Trophoblast cell (in vitro differentiated cells and primary cell): ENCODE measurements at regions not wholly inside any gene's neighbourhood (a gene's known extent, or its start where the extent isn't known, plus 50 kb on each side); places are given as distances from the start of the nearest gene placed in this dataset.

Experiments used
- DNase-seq, 2 donors: peaks; one replicate each; pipeline ENCODE4 v3.0.0-alpha.2; 2016
- H2AFZ ChIP-seq: 2 replicates; pipeline ENCODE4 v1.6.1; 2013; ENCODE audit warnings: low read length, moderate library complexity, mild to moderate bottlenecking; ENCODE audit not compliant: insufficient read depth, poor library complexity
- H2AK5ac ChIP-seq: 2 replicates; pipeline ENCODE4 v1.6.1; 2013; ENCODE audit warnings: mild to moderate bottlenecking, low read length
- H2BK120ac ChIP-seq: 2 replicates; pipeline ENCODE4 v1.6.1; 2013; ENCODE audit warnings: low read length, mild to moderate bottlenecking, moderate library complexity; ENCODE audit not compliant: insufficient read depth, poor library complexity
- H2BK12ac ChIP-seq: 2 replicates; pipeline ENCODE4 v1.6.1; 2013; ENCODE audit warnings: mild to moderate bottlenecking, low read length, moderate library complexity
- H2BK5ac ChIP-seq: 2 replicates; pipeline ENCODE4 v1.6.1; 2013; ENCODE audit warnings: low read length, low read depth, moderate library complexity, mild to moderate bottlenecking; ENCODE audit not compliant: poor library complexity
- H3K14ac ChIP-seq: 2 replicates; pipeline ENCODE4 v1.6.1; 2013; ENCODE audit warnings: mild to moderate bottlenecking, low read length
- H3K18ac ChIP-seq: 2 replicates; pipeline ENCODE4 v1.6.1; 2013; ENCODE audit warnings: mild to moderate bottlenecking, low read length
- H3K23ac ChIP-seq: 2 replicates; pipeline ENCODE4 v1.6.1; 2013; ENCODE audit warnings: low read length
- H3K27ac ChIP-seq: 2 replicates; pipeline ENCODE4 v1.5.1; 2013; ENCODE audit warnings: low read depth, mild to moderate bottlenecking, inconsistent platforms, low read length, moderate library complexity
- H3K27me3 ChIP-seq: 2 replicates; pipeline ENCODE4 v1.6.1; 2013; ENCODE audit warnings: inconsistent platforms, mild to moderate bottlenecking, low read length, moderate library complexity; ENCODE audit not compliant: insufficient read depth
- H3K36me3 ChIP-seq, 2 experiments: 1 replicate in 1 of 2; 2 replicates in 1 of 2; pipeline ENCODE4 v1.6.1; 2013; ENCODE audit warnings: low read length in 2 of 2, mild to moderate bottlenecking in 2 of 2, moderate library complexity in 1 of 2; ENCODE audit not compliant: insufficient read depth in 2 of 2, control insufficient read depth in 1 of 2
- H3K4ac ChIP-seq: 2 replicates; pipeline ENCODE4 v1.6.1; 2013; ENCODE audit warnings: low read depth, mild to moderate bottlenecking, low read length, moderate library complexity
- H3K4me1 ChIP-seq, 2 experiments: 1 replicate in 1 of 2; 2 replicates in 1 of 2; pipeline ENCODE4 v1.6.1; 2013; ENCODE audit warnings: low read length in 2 of 2, mild to moderate bottlenecking in 2 of 2, moderate library complexity in 1 of 2; ENCODE audit not compliant: insufficient read depth in 2 of 2, control insufficient read depth in 1 of 2
- H3K4me2 ChIP-seq: 2 replicates; pipeline ENCODE4 v1.6.1; 2013; ENCODE audit warnings: inconsistent platforms, mild to moderate bottlenecking, low read length, moderate library complexity
- H3K4me3 ChIP-seq: 2 replicates; pipeline ENCODE4 v1.5.1; 2013; ENCODE audit warnings: mild to moderate bottlenecking, low read depth, low read length, inconsistent platforms
- H3K79me1 ChIP-seq: one replicate; pipeline ENCODE4 v1.6.1; 2013; ENCODE audit warnings: low read length
- H3K79me2 ChIP-seq: 2 replicates; pipeline ENCODE4 v1.6.1; 2013; ENCODE audit warnings: low read length, mild to moderate bottlenecking; ENCODE audit not compliant: control insufficient read depth, insufficient read depth, poor library complexity
- H3K9ac ChIP-seq: 2 replicates; pipeline ENCODE4 v1.6.1; 2013; ENCODE audit warnings: mild to moderate bottlenecking, low read length
- H3K9me3 ChIP-seq: 2 replicates; pipeline ENCODE4 v1.6.1; 2013; ENCODE audit warnings: low read depth, mild to moderate bottlenecking, control low read depth, inconsistent platforms, low read length; ENCODE audit not compliant: insufficient read depth
- H4K12ac ChIP-seq: 2 replicates; pipeline ENCODE4 v1.6.1; 2013; ENCODE audit warnings: low read depth, mild to moderate bottlenecking, low read length, moderate library complexity
- H4K8ac ChIP-seq: 2 replicates; pipeline ENCODE4 v1.6.1; 2013; ENCODE audit warnings: low read depth, mild to moderate bottlenecking, low read length, moderate library complexity
- H4K91ac ChIP-seq: one replicate; pipeline ENCODE4 v1.6.1; 2013; ENCODE audit warnings: low read depth, mild to moderate bottlenecking, low read length, moderate library complexity
- WGBS: extraction: QIAGEN DNeasy Blood & Tissue Kit; methylation state at CpG from one replicate; pipeline ENCODE4 v1.1.7; 2013; ENCODE audit warnings: missing lambda C conversion rate; ENCODE audit not compliant: insufficient read length, insufficient coverage; ENCODE audit errors: extremely low coverage; 5-methylcytosine and 5-hydroxymethylcytosine counted together

DNA sequence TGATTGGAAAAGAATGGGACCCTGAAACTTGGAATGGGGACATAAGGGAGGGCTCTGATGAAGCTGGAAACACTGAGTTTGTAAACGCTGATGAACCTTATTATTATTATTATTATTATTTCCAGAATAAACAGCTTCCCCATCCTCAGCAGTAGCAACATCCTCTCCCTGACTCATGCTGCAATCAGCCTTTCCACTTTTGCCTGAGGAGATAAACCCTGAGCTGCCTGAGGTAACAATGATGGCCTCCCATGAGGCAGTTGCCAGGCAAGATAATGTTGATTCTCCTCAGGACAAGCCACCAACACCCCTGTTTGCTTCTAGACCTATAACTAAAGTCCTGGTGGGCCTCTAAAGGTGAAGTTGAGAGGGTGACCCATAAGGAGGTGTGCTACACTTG is 139.2 kb upstream of the ATP10B start:
- no peaks in the 10 kb centered on the region for H3K27me3 ChIP-seq
- no peak overlapping the region for H3K4me3 ChIP-seq
- H3K9ac ChIP-seq = no peak overlapping the region
- no peaks in the 10 kb centered on the region for H3K9me3 ChIP-seq
- H2BK120ac ChIP-seq = no peak overlapping the region
- no peak overlapping the region for H3K18ac ChIP-seq
- H3K14ac ChIP-seq = no peak overlapping the region
- H3K4me2 ChIP-seq = no peak overlapping the region
- no peak overlapping the region for H2AK5ac ChIP-seq
- H3K4ac ChIP-seq = no peak overlapping the region
- no peak overlapping the region for H3K27ac ChIP-seq
- H2AFZ ChIP-seq = no peak overlapping the region
- H4K12ac ChIP-seq = no peak overlapping the region
- no peaks in the 10 kb centered on the region for H3K79me1 ChIP-seq
- DNase-seq = peak; percentile 30 to 67
- no peak overlapping the region for H4K91ac ChIP-seq
- no peak overlapping the region for H3K23ac ChIP-seq
- no peak overlapping the region for H4K8ac ChIP-seq
- H3K4me1 ChIP-seq = no peaks in the 10 kb centered on the region
- WGBS = no CpG with 5 or more reads among the region's 1 CpG
- no peaks in the 10 kb centered on the region for H3K36me3 ChIP-seq
- H2BK12ac ChIP-seq = no peak overlapping the region
- no peak overlapping the region for H2BK5ac ChIP-seq
- no peaks in the 10 kb centered on the region for H3K79me2 ChIP-seq

DNA sequence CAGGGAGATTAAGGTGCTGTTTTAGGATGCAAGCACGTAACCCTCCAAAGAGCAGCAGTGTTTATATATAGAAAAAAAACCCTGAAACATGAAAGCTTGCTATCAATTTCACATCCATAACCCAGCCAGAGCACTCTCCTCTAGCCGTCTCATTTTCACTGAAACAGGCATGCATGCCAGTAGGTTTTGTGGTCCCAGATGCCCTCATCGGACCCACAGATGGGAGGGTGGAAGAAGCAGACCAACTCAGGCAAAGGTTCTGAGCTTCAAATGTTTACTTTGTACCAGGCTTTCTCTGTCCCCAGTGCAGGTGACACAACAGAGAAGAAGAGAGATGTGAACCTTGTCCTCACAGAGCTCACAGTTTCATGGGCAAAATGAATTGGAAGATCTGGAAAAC is 127.4 kb upstream of the ATP10B start:
- H3K79me1 ChIP-seq = no peaks in the 10 kb centered on the region
- H3K79me2 ChIP-seq = no peaks in the 10 kb centered on the region
- no peak overlapping the region for H3K4me2 ChIP-seq
- no peak overlapping the region for H4K8ac ChIP-seq
- no peak overlapping the region for H3K18ac ChIP-seq
- H3K9ac ChIP-seq = no peak overlapping the region
- H2AFZ ChIP-seq = no peak overlapping the region
- no peak overlapping the region for H4K12ac ChIP-seq
- no peak overlapping the region for H2BK5ac ChIP-seq
- no peak overlapping the region for H2BK120ac ChIP-seq
- H4K91ac ChIP-seq = no peak overlapping the region
- no peaks in the 10 kb centered on the region for H3K36me3 ChIP-seq
- no peak overlapping the region for H3K4me3 ChIP-seq
- H3K23ac ChIP-seq = no peak overlapping the region
- H2AK5ac ChIP-seq = no peak overlapping the region
- no peaks in the 10 kb centered on the region for H3K27me3 ChIP-seq
- WGBS = no CpG with 5 or more reads among the region's 3 CpGs
- H3K14ac ChIP-seq = peak overlapping the region; percentile 57
- H3K27ac ChIP-seq = no peak overlapping the region
- no peak overlapping the region for H3K4ac ChIP-seq
- H3K9me3 ChIP-seq = no peaks in the 10 kb centered on the region
- no peak for DNase-seq
- peaks cover 0 to 8% of the 10 kb centered on the region in 2 experiments for H3K4me1 ChIP-seq
- H2BK12ac ChIP-seq = no peak overlapping the region

DNA sequence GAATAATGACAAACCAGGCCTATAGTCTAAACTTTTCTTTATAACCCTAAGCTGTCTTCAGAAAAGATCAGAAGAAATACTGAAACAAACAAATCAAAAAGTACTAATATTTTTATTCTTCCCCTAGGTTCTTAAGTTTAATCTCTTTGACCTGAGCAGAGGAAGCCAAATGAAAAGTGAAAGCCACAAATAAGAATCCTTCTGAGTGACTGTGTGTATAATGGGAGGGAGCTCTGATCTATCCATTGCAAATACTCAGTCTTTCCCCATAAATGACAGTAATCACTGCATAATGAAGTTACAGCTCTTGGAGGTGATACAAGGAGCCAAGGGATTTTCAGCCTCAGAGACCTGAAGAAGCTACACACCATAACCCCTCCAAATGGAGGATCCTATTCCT is 126.9 kb upstream of the ATP10B start:
- Histone ChIP-seq H3K4me3 (no peak overlapping the region), H3K4me1 (peaks cover 0 to 8% of the 10 kb centered on the region in 2 experiments), H3K18ac (no peak overlapping the region), H2BK12ac (no peak overlapping the region), H3K36me3 (no peaks in the 10 kb centered on the region), H3K27ac (no peak overlapping the region), H3K9ac (no peak overlapping the region), H3K79me2 (no peaks in the 10 kb centered on the region), H2AFZ (no peak overlapping the region), H2BK120ac (no peak overlapping the region), H3K27me3 (no peaks in the 10 kb centered on the region), H4K91ac (no peak overlapping the region), H2AK5ac (no peak overlapping the region), H4K8ac (no peak overlapping the region), H4K12ac (no peak overlapping the region), H3K4ac (no peak overlapping the region), H3K79me1 (no peaks in the 10 kb centered on the region), H3K14ac (no peak overlapping the region), H3K23ac (no peak overlapping the region), H3K9me3 (no peaks in the 10 kb centered on the region), H3K4me2 (no peak overlapping the region), H2BK5ac (no peak overlapping the region)
- no peak for DNase-seq

DNA sequence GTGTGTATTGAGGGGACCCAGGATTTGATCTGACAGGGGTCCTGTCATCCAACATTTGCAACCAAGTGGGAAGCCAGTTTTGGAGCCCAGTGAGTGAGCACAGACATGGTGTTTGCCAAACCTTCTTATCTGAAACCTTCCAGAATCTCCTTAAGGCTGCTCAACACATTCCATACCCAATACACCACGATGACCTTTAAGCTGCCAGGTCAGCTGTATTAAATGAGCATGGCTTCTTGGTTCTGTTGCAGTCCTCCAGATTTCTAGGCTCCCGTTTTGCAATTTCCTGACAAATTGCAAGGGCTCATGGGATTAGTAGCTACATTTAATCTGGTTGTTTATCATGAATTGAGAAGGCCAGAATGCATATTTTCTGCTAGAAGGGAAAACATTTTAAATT is 124.2 kb upstream of the ATP10B start:
- Histone ChIP-seq H3K4me1 (peaks cover 0 to 8% of the 10 kb centered on the region in 2 experiments), H3K14ac (no peak overlapping the region), H2BK12ac (no peak overlapping the region), H2BK120ac (no peak overlapping the region), H4K91ac (no peak overlapping the region), H3K79me1 (no peaks in the 10 kb centered on the region), H3K18ac (no peak overlapping the region), H2AFZ (no peak overlapping the region), H3K9me3 (no peaks in the 10 kb centered on the region), H3K36me3 (no peaks in the 10 kb centered on the region), H4K8ac (no peak overlapping the region), H3K27ac (no peak overlapping the region), H3K9ac (no peak overlapping the region), H2BK5ac (no peak overlapping the region), H3K27me3 (no peaks in the 10 kb centered on the region), H4K12ac (no peak overlapping the region), H3K4me3 (no peak overlapping the region), H2AK5ac (no peak overlapping the region), H3K4ac (no peak overlapping the region), H3K79me2 (no peaks in the 10 kb centered on the region), H3K4me2 (no peak overlapping the region), H3K23ac (no peak overlapping the region)
- no CpG with 5 or more reads among the region's 2 CpGs for WGBS
- DNase-seq = no peak
